H1 (cell line): ENCODE measurements at regions not wholly inside any gene's neighbourhood (a gene's known extent, or its start where the extent isn't known, plus 50 kb on each side); places are given as distances from the start of the nearest gene placed in this dataset.

ENCODE experiments used
- CTCF ChIA-PET: fragments of 300-600 bp; sonication (Branson Sonifier 250); formaldehyde crosslinking; loops from one replicate; lab custom pipeline; 2021; ENCODE audit not compliant: partially characterized antibody; lab: Charles Lee
- POLR2A ChIA-PET: fragments of 300-600 bp; sonication (Branson Sonifier 250); formaldehyde crosslinking; loops from one replicate; lab custom pipeline; 2021; ENCODE audit warnings: inconsistent platforms; ENCODE audit not compliant: partially characterized antibody; lab: Charles Lee
- DNase-seq, 2 experiments: peaks; one replicate each; pipeline versions ENCODE4 v3.0.0 to v3.0.0-alpha.2; 2010 to 2022; ENCODE audit warnings: low spot score in 2 of 2, low read depth in 1 of 2, mixed read lengths in 1 of 2
- FAIRE-seq: peaks from 2 replicates; lab custom pipeline; 2011; peaks lifted over from hg19 to GRCh38; lab: Jason Lieb, UNC
- H2AFZ ChIP-seq: 2 replicates; pipeline ENCODE4 v1.8.1; 2012; ENCODE audit warnings: low read length, inconsistent platforms
- H2AK5ac ChIP-seq: 2 replicates; pipeline ENCODE4 v1.6.1; 2013; ENCODE audit warnings: low read depth, low read length
- H2BK120ac ChIP-seq: replicated peaks from 2 replicates; pipeline ENCODE3; 2013; ENCODE audit warnings: low read depth, low read length, inconsistent platforms
- H2BK12ac ChIP-seq: 2 replicates; pipeline ENCODE4 v1.6.1; 2013; ENCODE audit warnings: low read depth, low read length
- H2BK15ac ChIP-seq: 2 replicates; pipeline ENCODE4 v1.6.1; 2013; ENCODE audit warnings: low read length
- H2BK20ac ChIP-seq: 2 replicates; pipeline ENCODE4 v1.6.1; 2013; ENCODE audit warnings: low read length
- H2BK5ac ChIP-seq: 2 replicates; pipeline ENCODE4 v1.6.1; 2013; ENCODE audit warnings: low read depth, low read length
- H3K14ac ChIP-seq: 2 replicates; pipeline ENCODE4 v1.6.1; 2013; ENCODE audit warnings: inconsistent platforms; ENCODE audit not compliant: insufficient read length
- H3K18ac ChIP-seq: 2 replicates; pipeline ENCODE4 v1.6.1; 2013; ENCODE audit warnings: low read length; ENCODE audit errors: extremely low read depth
- H3K23ac ChIP-seq: 2 replicates; pipeline ENCODE4 v1.6.1; 2013; ENCODE audit warnings: inconsistent platforms; ENCODE audit not compliant: insufficient read length
- H3K23me2 ChIP-seq: 2 replicates; pipeline ENCODE4 v1.6.1; 2013; ENCODE audit warnings: low read depth, low read length
- H3K27ac ChIP-seq: 2 replicates; pipeline ENCODE4 v1.6.1; 2011; ENCODE audit warnings: low read depth, low read length, inconsistent platforms
- H3K27me3 ChIP-seq, 4 experiments: replicated peaks in 1 of 4; 1 replicate in 1 of 4; 2 replicates in 3 of 4; pipeline versions ENCODE4 v1.6.1 to v1.8.1; 2011 to 2013; ENCODE audit warnings: low read length in 3 of 4, mild to moderate bottlenecking in 3 of 4, inconsistent platforms in 2 of 4, mixed read lengths in 2 of 4, moderate library complexity in 1 of 4; ENCODE audit not compliant: control insufficient read depth in 3 of 4, insufficient read depth in 3 of 4; ENCODE audit errors: extremely low read depth in 1 of 4
- H3K36me3 ChIP-seq, 4 experiments: 2 replicates each; pipeline versions ENCODE4 v1.6.1 to v1.8.1; 2011 to 2013; ENCODE audit warnings: mild to moderate bottlenecking in 4 of 4, low read length in 3 of 4, moderate library complexity in 2 of 4, control low read depth in 1 of 4, inconsistent platforms in 1 of 4; ENCODE audit not compliant: insufficient read depth in 4 of 4, control insufficient read depth in 2 of 4
- H3K4ac ChIP-seq: replicated peaks from 2 replicates; pipeline ENCODE3; 2013; ENCODE audit warnings: low read length, low read depth, mixed read lengths, inconsistent platforms; ENCODE audit not compliant: insufficient read length
- H3K4me1 ChIP-seq, 4 experiments: replicated peaks in 1 of 4; 1 replicate in 1 of 4; 2 replicates in 3 of 4; pipeline versions ENCODE4 v1.6.1 to v1.8.1; 2011 to 2013; ENCODE audit warnings: low read length in 3 of 4, inconsistent platforms in 2 of 4, mixed read lengths in 1 of 4; ENCODE audit not compliant: insufficient read depth in 4 of 4, control insufficient read depth in 3 of 4
- H3K4me2 ChIP-seq, 2 experiments: 2 replicates each; pipeline versions ENCODE4 v1.6.1 to v1.8.1; 2011 to 2013; ENCODE audit warnings: low read depth in 2 of 2, low read length in 2 of 2, control low read depth in 1 of 2, inconsistent platforms in 1 of 2, mild to moderate bottlenecking in 1 of 2; ENCODE audit not compliant: insufficient read depth in 1 of 2
- H3K4me3 ChIP-seq, 4 experiments: fragments of 200-600, 300-600 bp in 1 of 4; sonication (generic), shearing (Covaris generic), sonication (Bioruptor Twin) in 1 of 4; 2 replicates each; pipeline versions ENCODE4 v1.5.1 to v1.8.1; 2011 to 2016; ENCODE audit warnings: low read length in 4 of 4, low read depth in 3 of 4, control low read depth in 2 of 4, inconsistent platforms in 2 of 4, mild to moderate bottlenecking in 2 of 4, mixed read lengths in 1 of 4, moderate library complexity in 1 of 4; ENCODE audit not compliant: insufficient read depth in 2 of 4; ENCODE audit errors: extremely low read depth in 1 of 4
- H3K56ac ChIP-seq: replicated peaks from 2 replicates; pipeline ENCODE3; 2013; ENCODE audit warnings: low read depth, mild to moderate bottlenecking, mixed read lengths, low read length, inconsistent platforms; ENCODE audit not compliant: insufficient read length
- H3K79me1 ChIP-seq: 2 replicates; pipeline ENCODE4 v1.6.1; 2013; ENCODE audit warnings: low read depth, low read length, control low read depth
- H3K79me2 ChIP-seq, 2 experiments: 2 replicates each; pipeline versions ENCODE4 v1.6.1 to v1.8.1; 2012 to 2013; ENCODE audit warnings: low read length in 2 of 2, mild to moderate bottlenecking in 2 of 2, inconsistent platforms in 1 of 2; ENCODE audit not compliant: insufficient read depth in 2 of 2, control insufficient read depth in 1 of 2
- H3K9ac ChIP-seq, 4 experiments: replicated peaks in 1 of 4; 1 replicate in 1 of 4; 2 replicates in 3 of 4; pipeline versions ENCODE4 v1.6.1 to v1.8.1; 2011 to 2013; ENCODE audit warnings: low read depth in 3 of 4, low read length in 3 of 4, control low read depth in 2 of 4, mild to moderate bottlenecking in 2 of 4, moderate library complexity in 2 of 4, inconsistent platforms in 1 of 4; ENCODE audit errors: extremely low read depth in 1 of 4
- H3K9me3 ChIP-seq, 2 experiments: 2 replicates each; pipeline versions ENCODE4 v1.6.1 to v1.8.1; 2012 to 2013; ENCODE audit warnings: mild to moderate bottlenecking in 2 of 2, moderate library complexity in 2 of 2, control low read depth in 1 of 2, inconsistent platforms in 1 of 2, low read depth in 1 of 2, low read length in 1 of 2, mixed read lengths in 1 of 2; ENCODE audit not compliant: insufficient read depth in 2 of 2
- H4K20me1 ChIP-seq, 2 experiments: replicated peaks in 1 of 2; 2 replicates each; pipeline versions ENCODE3 to v1.8.1; 2011 to 2013; ENCODE audit warnings: inconsistent platforms in 2 of 2, low read length in 2 of 2, mild to moderate bottlenecking in 1 of 2; ENCODE audit not compliant: insufficient read depth in 2 of 2, control insufficient read depth in 1 of 2
- H4K5ac ChIP-seq: 2 replicates; pipeline ENCODE4 v1.6.1; 2013; ENCODE audit warnings: low read length, low read depth, mixed read lengths, inconsistent platforms; ENCODE audit not compliant: insufficient read length
- H4K8ac ChIP-seq: 2 replicates; pipeline ENCODE4 v1.8.0; 2013; ENCODE audit warnings: mild to moderate bottlenecking, moderate library complexity, low read length, inconsistent platforms; ENCODE audit not compliant: insufficient read depth; ENCODE audit errors: extremely low read depth
- H4K91ac ChIP-seq: replicated peaks from 2 replicates; pipeline ENCODE3; 2013; ENCODE audit warnings: low read length, mixed read lengths, inconsistent platforms; ENCODE audit not compliant: insufficient read length
- ATF2 ChIP-seq: IDR thresholded peaks from 2 replicates; pipeline ENCODE4 v1.6.1; 2012; ENCODE audit warnings: low read length, inconsistent platforms
- BRCA1 ChIP-seq: IDR thresholded peaks from 2 replicates; pipeline ENCODE4 v1.6.1; 2012; ENCODE audit warnings: low read depth, low read length, improper control_type of control experiment
- CBX5 ChIP-seq: fragments of 300-800, 300-1000 bp; sonication (generic); IDR thresholded peaks from 2 replicates; pipeline ENCODE4 v1.7.1; 2016; ENCODE audit warnings: antibody characterized with exemption, low read length, low read depth
- CEBPB ChIP-seq: IDR thresholded peaks from 2 replicates; pipeline ENCODE4 v1.6.1; 2012; ENCODE audit warnings: low read depth, low read length
- EP300 ChIP-seq, 2 experiments: IDR thresholded peaks; 1 replicate in 1 of 2; 2 replicates in 1 of 2; pipeline ENCODE4 v1.6.1; 2011 to 2012; ENCODE audit warnings: low read depth in 2 of 2, low read length in 2 of 2, mild to moderate bottlenecking in 2 of 2, borderline replicate concordance in 1 of 2, inconsistent platforms in 1 of 2, moderate library complexity in 1 of 2
- KDM1A ChIP-seq: fragments of 200-600, 300-600 bp; sonication (generic); IDR thresholded peaks from 2 replicates; pipeline ENCODE4 v1.7.1; 2016; ENCODE audit warnings: mild to moderate bottlenecking, low read length, borderline replicate concordance
- KDM4A ChIP-seq: IDR thresholded peaks from one replicate; pipeline ENCODE4 v1.7.1; 2012; ENCODE audit warnings: low read depth, mild to moderate bottlenecking, moderate library complexity, low read length, inconsistent platforms; ENCODE audit not compliant: severe bottlenecking
- POLR2AphosphoS5 ChIP-seq: IDR thresholded peaks from 2 replicates; pipeline ENCODE4 v1.6.1; 2011; ENCODE audit warnings: low read depth, low read length
- TAF1 ChIP-seq: IDR thresholded peaks from 2 replicates; pipeline ENCODE4 v1.6.1; 2011; ENCODE audit warnings: mild to moderate bottlenecking, low read depth, low read length
- TAF7 ChIP-seq: optimal IDR thresholded peaks from 2 replicates; pipeline ENCODE3; 2011; ENCODE audit warnings: low read depth, mild to moderate bottlenecking, inconsistent platforms, low read length, moderate library complexity, borderline replicate concordance
- TEAD4 ChIP-seq: IDR thresholded peaks from 2 replicates; pipeline ENCODE4 v1.6.1; 2012; ENCODE audit warnings: low read depth, low read length, inconsistent platforms, mixed read lengths

GRCh38 chrX:27404366-27404765, 58.8 kb downstream of the PPP4R3C start (continued):
- TF ChIP-seq TEAD4 (no peak), BRCA1 (no peak), CEBPB (no peak)

- POLR2A ChIA-PET = no interaction called here
- H3K36me3 ChIP-seq = no peaks in the 10 kb centered on the region
Measured at GRCh38 chrX:27399146-27399456, 64.0 kb downstream of the PPP4R3C start.

More at GRCh38 chrX:27399146-27399456, 64.0 kb downstream of the PPP4R3C start:
- no peak overlapping the region for H2BK20ac ChIP-seq
- no peaks in the 10 kb centered on the region for H3K79me1 ChIP-seq
- H2BK120ac ChIP-seq = no peak overlapping the region
- H3K23ac ChIP-seq = no peak overlapping the region
- no peak overlapping the region for H3K14ac ChIP-seq
- H3K56ac ChIP-seq = no peak overlapping the region
- H3K18ac ChIP-seq = no peak overlapping the region
- H3K27me3 ChIP-seq = no peaks in the 10 kb centered on the region
- H2BK12ac ChIP-seq = no peak overlapping the region
- H4K20me1 ChIP-seq = no peaks in the 10 kb centered on the region
- no peak overlapping the region for H2AK5ac ChIP-seq
- H4K91ac ChIP-seq = no peak overlapping the region
- no peak overlapping the region for H2BK15ac ChIP-seq
- H3K4ac ChIP-seq = no peak overlapping the region
- no peak overlapping the region for H4K5ac ChIP-seq
- no peak overlapping the region for H3K9ac ChIP-seq
- H3K23me2 ChIP-seq = no peaks in the 10 kb centered on the region
- no peak overlapping the region for H2BK5ac ChIP-seq
- FAIRE-seq = no peak
- H3K4me1 ChIP-seq = no peaks in the 10 kb centered on the region
- H4K8ac ChIP-seq = no peak overlapping the region
- H3K4me2 ChIP-seq = no peak overlapping the region
- CTCF ChIA-PET = no interaction called here
- H3K79me2 ChIP-seq = no peaks in the 10 kb centered on the region
- H3K9me3 ChIP-seq = no peaks in the 10 kb centered on the region
- no peak overlapping the region for H3K27ac ChIP-seq
- no peak for TF ChIP-seq POLR2AphosphoS5
- no peak for TF ChIP-seq EP300 (IDR thresholded peaks at IDR 0.05; ENCODE audit: borderline replicate concordance in 1 of 2, low read depth in 2 of 2, low read length in 2 of 2)
- no peak for TF ChIP-seq KDM1A
- TF ChIP-seq TAF1 = no peak
- TF ChIP-seq TAF7 = no peak
- TF ChIP-seq KDM4A = no peak
- no peak for TF ChIP-seq CBX5
- no peak for TF ChIP-seq ATF2
- no peak overlapping the region for H3K4me3 ChIP-seq
- H2AFZ ChIP-seq = no peak overlapping the region
- DNase-seq = no peak
